GM12878 (cell line): ENCODE measurements at regions not wholly inside any gene's neighbourhood (a gene's known extent, or its start where the extent isn't known, plus 50 kb on each side); places are given as distances from the start of the nearest gene placed in this dataset.
"Not testable (repeated sequence)": the region's sequence is repeated elsewhere in the genome, so short reads cannot be mapped to it uniquely, and the experiment has no call there.

Source experiments
- CBX5 ChIP-seq: sonication (generic); IDR thresholded peaks from 2 replicates; pipeline ENCODE4 v1.6.1; 2016; ENCODE audit warnings: low read depth, moderate library complexity, mild to moderate bottlenecking, inconsistent platforms
- EP300 ChIP-seq, 2 experiments: fragments of 150-350 bp in 1 of 2; IDR thresholded peaks; 2 replicates each; pipeline ENCODE4 v1.6.1; 2011 to 2012; ENCODE audit warnings: low read depth in 2 of 2, low read length in 2 of 2, borderline replicate concordance in 1 of 2, improper control_type of control experiment in 1 of 2, inconsistent platforms in 1 of 2; ENCODE audit not compliant: control insufficient read depth in 1 of 2
- EZH2 ChIP-seq: IDR thresholded peaks from 2 replicates; pipeline ENCODE4 v1.6.1; 2012; ENCODE audit warnings: low read depth, mild to moderate bottlenecking, control low read depth, inconsistent platforms, low read length, borderline replicate concordance; ENCODE audit not compliant: control insufficient read depth
- FOXM1 ChIP-seq: IDR thresholded peaks from 2 replicates; pipeline ENCODE4 v1.6.1; 2012; ENCODE audit warnings: low read depth, mild to moderate bottlenecking, inconsistent platforms, low read length, moderate library complexity
- MEF2A ChIP-seq: IDR thresholded peaks from 2 replicates; pipeline ENCODE4 v1.6.1; 2011; ENCODE audit warnings: low read depth, mild to moderate bottlenecking, low read length, moderate library complexity; ENCODE audit not compliant: insufficient read depth
- MYC ChIP-seq: IDR thresholded peaks from 2 replicates; pipeline ENCODE4 v1.6.1; 2011; ENCODE audit warnings: mild to moderate bottlenecking, low read length, moderate library complexity, inconsistent platforms; ENCODE audit not compliant: insufficient read depth, insufficient replicate concordance, insufficient read length, severe bottlenecking
- POLR2A ChIP-seq: IDR thresholded peaks from 2 replicates; pipeline ENCODE4 v1.6.1; 2011; ENCODE audit warnings: low read depth, mild to moderate bottlenecking, low read length
- POLR2AphosphoS5 ChIP-seq: IDR thresholded peaks from 2 replicates; pipeline ENCODE4 v1.6.1; 2011; ENCODE audit warnings: mild to moderate bottlenecking, low read length, inconsistent platforms
- RAD21 ChIP-seq: IDR thresholded peaks from 2 replicates; pipeline ENCODE4 v1.6.1; 2011; ENCODE audit warnings: mild to moderate bottlenecking, low read depth, low read length, moderate library complexity; ENCODE audit not compliant: insufficient read depth
- SMAD5 ChIP-seq: IDR thresholded peaks from 2 replicates; pipeline ENCODE4 v1.6.1; 2016; ENCODE audit warnings: antibody characterized with exemption, low read depth
- TAF1 ChIP-seq: IDR thresholded peaks from 2 replicates; pipeline ENCODE4 v1.6.1; 2011; ENCODE audit warnings: mild to moderate bottlenecking, low read depth, low read length, borderline replicate concordance
- TF ChIP-seq, protein P1 (sequence below): IDR thresholded peaks from 2 replicates; pipeline ENCODE4 v1.6.1; 2012; ENCODE audit warnings: low read length, inconsistent platforms
- TF ChIP-seq, protein P2 (sequence below), 3 experiments: IDR thresholded peaks in 2 of 3; conservative IDR thresholded peaks in 1 of 3; 2 replicates each; pipeline ENCODE4 v1.5.1; 2011; ENCODE audit warnings: low read depth in 3 of 3, low read length in 3 of 3, mild to moderate bottlenecking in 3 of 3, control low read depth in 2 of 3, moderate library complexity in 2 of 3, inconsistent platforms in 1 of 3, mixed read lengths in 1 of 3; ENCODE audit not compliant: control insufficient read depth in 2 of 3, insufficient read depth in 1 of 3; ENCODE audit errors: extremely low read depth in 1 of 3

- TF ChIP-seq, protein P1, sequence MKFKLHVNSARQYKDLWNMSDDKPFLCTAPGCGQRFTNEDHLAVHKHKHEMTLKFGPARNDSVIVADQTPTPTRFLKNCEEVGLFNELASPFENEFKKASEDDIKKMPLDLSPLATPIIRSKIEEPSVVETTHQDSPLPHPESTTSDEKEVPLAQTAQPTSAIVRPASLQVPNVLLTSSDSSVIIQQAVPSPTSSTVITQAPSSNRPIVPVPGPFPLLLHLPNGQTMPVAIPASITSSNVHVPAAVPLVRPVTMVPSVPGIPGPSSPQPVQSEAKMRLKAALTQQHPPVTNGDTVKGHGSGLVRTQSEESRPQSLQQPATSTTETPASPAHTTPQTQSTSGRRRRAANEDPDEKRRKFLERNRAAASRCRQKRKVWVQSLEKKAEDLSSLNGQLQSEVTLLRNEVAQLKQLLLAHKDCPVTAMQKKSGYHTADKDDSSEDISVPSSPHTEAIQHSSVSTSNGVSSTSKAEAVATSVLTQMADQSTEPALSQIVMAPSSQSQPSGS: not testable (repeated sequence)
- not testable (repeated sequence) for TF ChIP-seq TAF1; FOXM1; EP300 (IDR thresholded peaks at IDR 0.05; ENCODE audit: borderline replicate concordance in 1 of 2, control insufficient read depth in 1 of 2, low read depth in 2 of 2, low read length in 2 of 2); POLR2A; RAD21; CBX5; POLR2AphosphoS5; EZH2; SMAD5; MEF2A; MYC
- TF ChIP-seq, protein P2, sequence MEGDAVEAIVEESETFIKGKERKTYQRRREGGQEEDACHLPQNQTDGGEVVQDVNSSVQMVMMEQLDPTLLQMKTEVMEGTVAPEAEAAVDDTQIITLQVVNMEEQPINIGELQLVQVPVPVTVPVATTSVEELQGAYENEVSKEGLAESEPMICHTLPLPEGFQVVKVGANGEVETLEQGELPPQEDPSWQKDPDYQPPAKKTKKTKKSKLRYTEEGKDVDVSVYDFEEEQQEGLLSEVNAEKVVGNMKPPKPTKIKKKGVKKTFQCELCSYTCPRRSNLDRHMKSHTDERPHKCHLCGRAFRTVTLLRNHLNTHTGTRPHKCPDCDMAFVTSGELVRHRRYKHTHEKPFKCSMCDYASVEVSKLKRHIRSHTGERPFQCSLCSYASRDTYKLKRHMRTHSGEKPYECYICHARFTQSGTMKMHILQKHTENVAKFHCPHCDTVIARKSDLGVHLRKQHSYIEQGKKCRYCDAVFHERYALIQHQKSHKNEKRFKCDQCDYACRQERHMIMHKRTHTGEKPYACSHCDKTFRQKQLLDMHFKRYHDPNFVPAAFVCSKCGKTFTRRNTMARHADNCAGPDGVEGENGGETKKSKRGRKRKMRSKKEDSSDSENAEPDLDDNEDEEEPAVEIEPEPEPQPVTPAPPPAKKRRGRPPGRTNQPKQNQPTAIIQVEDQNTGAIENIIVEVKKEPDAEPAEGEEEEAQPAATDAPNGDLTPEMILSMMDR (IDR thresholded peaks at IDR 0.05 in 2 of 3, conservative IDR thresholded peaks at IDR 0.05 in 1 of 3; ENCODE audit: control insufficient read depth in 2 of 3, extremely low read depth in 1 of 3, insufficient read depth in 1 of 3, low read depth in 3 of 3, low read length in 3 of 3): not testable (repeated sequence)
Observed at GRCh38 chr21:6074935-6075334, 4446.4 kb upstream of the TPTE start.
